Heart right ventricle (tissue), 16 donors: ENCODE measurements at regions not wholly inside any gene's neighbourhood (a gene's known extent, or its start where the extent isn't known, plus 50 kb on each side); places are given as distances from the start of the nearest gene placed in this dataset.

Experiments
- ATAC-seq, 8 donors: fragments of 200-7000 bp; cut with Tn5 transposase; one replicate each; pipeline ENCODE4 v1.9.1; 2020; ENCODE audit warnings: mild to moderate bottlenecking in 8 of 8, moderate library complexity in 8 of 8, moderate number of reproducible peaks in 1 of 8
- DNase-seq, 2 donors: peaks; one replicate each; pipeline ENCODE4 v3.0.0-alpha.2; 2020
- H3K27ac ChIP-seq, 10 donors: fragments of 200-600 bp; sonication (generic) in 2 of 10; one replicate each; pipeline versions ENCODE4 v1.5.0 to v1.8.0; 2020 to 2022; ENCODE audit warnings: mild to moderate bottlenecking in 3 of 10
- H3K27me3 ChIP-seq, 7 donors: fragments of 200-600 bp; one replicate each; pipeline ENCODE4 v1.8.0; 2021 to 2022; ENCODE audit warnings: mild to moderate bottlenecking in 2 of 7
- H3K36me3 ChIP-seq, 9 donors: fragments of 200-600 bp; sonication (generic) in 1 of 9; one replicate each; pipeline versions ENCODE4 v1.5.0 to v1.8.0; 2020 to 2022; ENCODE audit warnings: mild to moderate bottlenecking in 2 of 9
- H3K4me1 ChIP-seq, 9 donors: fragments of 200-600 bp; sonication (generic) in 1 of 9; one replicate each; pipeline versions ENCODE4 v1.5.0 to v1.8.0; 2020 to 2022; ENCODE audit warnings: mild to moderate bottlenecking in 4 of 9
- H3K4me3 ChIP-seq, 10 donors: fragments of 200-600 bp; sonication (generic) in 2 of 10; one replicate each; pipeline versions ENCODE4 v1.5.0 to v1.8.0; 2020 to 2022; ENCODE audit warnings: mild to moderate bottlenecking in 7 of 10, moderate library complexity in 2 of 10
- H3K9me3 ChIP-seq, 11 donors: fragments of 200-600 bp in 10 of 11; sonication (generic) in 2 of 11; one replicate each; pipeline versions ENCODE4 v1.5.0 to v1.8.0; 2013 to 2022; ENCODE audit warnings: mild to moderate bottlenecking in 2 of 11, control low read depth in 1 of 11, moderate library complexity in 1 of 11
- CTCF ChIP-seq, 9 donors: fragments of 200-600 bp; sonication (generic) in 2 of 9; IDR thresholded peaks; one replicate each; pipeline versions ENCODE4 v1.5.0 to v1.8.0; 2021 to 2022; ENCODE audit warnings: antibody characterized with exemption in 9 of 9, mild to moderate bottlenecking in 5 of 9, moderate library complexity in 1 of 9
- WGBS, 2 donors: extraction: QIAGEN DNeasy Blood & Tissue Kit; methylation state at CpG; one replicate each; pipeline ENCODE4 v1.1.7; 2013; ENCODE audit warnings: inconsistent platforms in 1 of 2; 5-methylcytosine and 5-hydroxymethylcytosine counted together
- intact Hi-C, 10 donors: fragments of 100-400 bp; cut with DNase I; formaldehyde crosslinking; loops; one replicate each; pipeline versions ENCODE4 v1.11.1 to v1.14.2; 2022
- donor health status: Arrhythmogenic right ventricular cardiomyopathy.
- donor health status: ischemic (EF 13 %, LVEDD 7.1; RV severe dilation, severe dysfunction).
- donor health status: healthy with polysubstance abuse.
- donor health status: DM: no; HTN: yes; CAD: no.
- donor health status: DM: no; HTN: no; CAD: no.
- donor health status: ischemic (EF 25% LVEDD 6.9; RV normal size, moderate dysfunction).
- donor health status: ischemic (EF 25% LVEDD 5.7; RV mildly dilated, moderate dysfunction).
- donor health status: healthy.
- donor health status: DM: yes; HTN: yes; CAD: no.
- donor health status: Ischemic cardiomyopathy.
- donor health status: ischemic (EF 35%, LVEDD 5.7; RV mildly dilated, moderate dysfunction).
- donor health status: nonischemic (EF 11% LVEDD 7.7; RV severe dilation, severe dysfunction).
- donor health status: DM: yes; HTN: yes; CAD: no.
- donor health status: PGD.
- donor health status: ischemic (EF 29% LVEDD 5.4; RV normal size, mild dysfunction).
- donor health status: nonischemic (EF 23%, LVEDD 6.1; RV moderate dilation, normal function).

GRCh38 chr17:52242268-52242667 lies 83.8 kb upstream of the CA10 start:
- Histone ChIP-seq H3K4me3 (no peak overlapping the region), H3K9me3 (no peaks in the 10 kb centered on the region), H3K27ac (no peak overlapping the region), H3K4me1 (no peaks in the 10 kb centered on the region), H3K27me3 (no peaks in the 10 kb centered on the region), H3K36me3 (no peaks in the 10 kb centered on the region)
- DNase-seq, result no peak
- intact Hi-C loops, result no loop called here
- no peak for ATAC-seq
- WGBS, 2 donors, result 60 to 66% methylated on average over 2 of the region's 2 CpGs
- TF ChIP-seq CTCF (IDR thresholded peaks at IDR 0.05), result no peak

- H3K4me1 ChIP-seq, result no peaks in the 10 kb centered on the region
- H3K27me3 ChIP-seq, result no peaks in the 10 kb centered on the region
- DNase-seq (no peak), ATAC-seq (no peak)
- H3K9me3 ChIP-seq, result no peaks in the 10 kb centered on the region
- intact Hi-C loops, result no loop called here
- no peaks in the 10 kb centered on the region for H3K36me3 ChIP-seq
- no peak overlapping the region for H3K4me3 ChIP-seq
- 57 to 71% methylated on average over 6 of the region's 6 CpGs for WGBS, 2 donors
- H3K27ac ChIP-seq, result no peak overlapping the region
- no peak for TF ChIP-seq CTCF (IDR thresholded peaks at IDR 0.05)
These were observed 78.6 kb upstream of the CA10 start for GRCh38 chr17:52237151-52237550.

- 64 to 65% methylated on average over 1 of the region's 1 CpG for WGBS, 2 donors
- no peak for TF ChIP-seq CTCF (IDR thresholded peaks at IDR 0.05)
- no peaks in the 10 kb centered on the region for H3K9me3 ChIP-seq
- ATAC-seq (no peak), DNase-seq (no peak)
- intact Hi-C loops, result no loop called here
- no peaks in the 10 kb centered on the region for H3K4me1 ChIP-seq
- H3K27me3 ChIP-seq, result no peaks in the 10 kb centered on the region
- no peak overlapping the region for H3K27ac ChIP-seq
- H3K4me3 ChIP-seq, result no peak overlapping the region
- no peaks in the 10 kb centered on the region for H3K36me3 ChIP-seq
These were observed 77.0 kb upstream of the CA10 start for GRCh38 chr17:52235516-52235915.

GRCh38 chr17:52233632-52234031 lies 75.1 kb upstream of the CA10 start:
- no peaks in the 10 kb centered on the region for H3K36me3 ChIP-seq
- intact Hi-C loops, result no loop called here
- no peaks in the 10 kb centered on the region for H3K27me3 ChIP-seq
- WGBS, 2 donors, result 73 to 76% methylated on average over 1 of the region's 1 CpG
- TF ChIP-seq CTCF (IDR thresholded peaks at IDR 0.05), result no peak
- H3K9me3 ChIP-seq, result no peaks in the 10 kb centered on the region
- H3K4me3 ChIP-seq, result no peak overlapping the region
- DNase-seq, result no peak
- no peaks in the 10 kb centered on the region for H3K4me1 ChIP-seq
- no peak for ATAC-seq
- no peak overlapping the region for H3K27ac ChIP-seq

- Histone ChIP-seq H3K9me3 (no peaks in the 10 kb centered on the region), H3K4me3 (no peak overlapping the region), H3K4me1 (no peaks in the 10 kb centered on the region), H3K36me3 (no peaks in the 10 kb centered on the region), H3K27ac (no peak overlapping the region), H3K27me3 (no peaks in the 10 kb centered on the region)
- intact Hi-C loops, result no loop called here
- no peak for TF ChIP-seq CTCF (IDR thresholded peaks at IDR 0.05)
- DNase-seq (no peak), ATAC-seq (no peak)
These were observed 74.7 kb upstream of the CA10 start for GRCh38 chr17:52233176-52233575.
